GM12892 (cell line): ENCODE measurements at regions not wholly inside any gene's neighbourhood (a gene's known extent, or its start where the extent isn't known, plus 50 kb on each side); places are given as distances from the start of the nearest gene placed in this dataset.

ENCODE experiments used
- DNase-seq: peaks from one replicate; pipeline ENCODE4 v3.0.0; 2011; ENCODE audit not compliant: insufficient read length
- FAIRE-seq: peaks from 2 replicates; lab custom pipeline; 2011; peaks lifted over from hg19 to GRCh38; lab: Jason Lieb, UNC
- POLR2A ChIP-seq: IDR thresholded peaks from 2 replicates; pipeline ENCODE4 v1.6.1; 2011; ENCODE audit warnings: low read depth, low read length, control low read depth
- POLR2AphosphoS5 ChIP-seq: IDR thresholded peaks from 2 replicates; pipeline ENCODE4 v1.6.1; 2011; ENCODE audit warnings: low read depth, low read length, control low read depth
- TAF1 ChIP-seq: IDR thresholded peaks from 2 replicates; pipeline ENCODE4 v1.6.1; 2011; ENCODE audit warnings: low read depth, mild to moderate bottlenecking, control low read depth, low read length, borderline replicate concordance

GRCh38 chr14:76922584-76922983 lies 96.4 kb downstream of the LRRC74A start:
- FAIRE-seq (no peak), DNase-seq (no peak)
- TF ChIP-seq POLR2AphosphoS5 (no peak), TAF1 (no peak), POLR2A (no peak)

- no peak for DNase-seq
- no peak for FAIRE-seq
- TF ChIP-seq POLR2AphosphoS5 (no peak), TAF1 (no peak), POLR2A (no peak)
Observed at GRCh38 chr14:76922092-76922491, 95.9 kb downstream of the LRRC74A start.

GRCh38 chr14:76921088-76921399 lies 94.8 kb downstream of the LRRC74A start:
- DNase-seq: no peak
- FAIRE-seq: no peak
- TF ChIP-seq POLR2AphosphoS5 (no peak), POLR2A (no peak), TAF1 (no peak)

GRCh38 chr14:76920331-76921087 lies 94.3 kb downstream of the LRRC74A start:
- TF ChIP-seq POLR2AphosphoS5: no peak
- TF ChIP-seq TAF1: no peak
- TF ChIP-seq POLR2A: no peak
- no peak for FAIRE-seq
- DNase-seq: no peak

- FAIRE-seq: no peak
- no peak for TF ChIP-seq TAF1
- TF ChIP-seq POLR2A: no peak
- no peak for TF ChIP-seq POLR2AphosphoS5
- DNase-seq: no peak
Observed at GRCh38 chr14:76919431-76920330, 93.5 kb downstream of the LRRC74A start.
